Muscle of leg (tissue), 3 donors: ENCODE measurements at regions not wholly inside any gene's neighbourhood (a gene's known extent, or its start where the extent isn't known, plus 50 kb on each side); places are given as distances from the start of the nearest gene placed in this dataset.
"Not testable (repeated sequence)": the region's sequence is repeated elsewhere in the genome, so short reads cannot be mapped to it uniquely, and the experiment has no call there.

ENCODE experiments used
- DNase-seq: peaks from one replicate; pipeline ENCODE4 v3.0.0; 2013
- H3K27ac ChIP-seq: one replicate; pipeline ENCODE4 v1.5.1; 2013; ENCODE audit warnings: mild to moderate bottlenecking, low read length, control low read depth
- H3K27me3 ChIP-seq: one replicate; pipeline ENCODE4 v1.6.1; 2013; ENCODE audit warnings: low read length; ENCODE audit not compliant: control insufficient read depth, insufficient read depth
- H3K36me3 ChIP-seq: one replicate; pipeline ENCODE4 v1.6.1; 2013; ENCODE audit warnings: low read length; ENCODE audit not compliant: control insufficient read depth, insufficient read depth
- H3K4me1 ChIP-seq: one replicate; pipeline ENCODE4 v1.6.1; 2013; ENCODE audit warnings: low read length; ENCODE audit not compliant: control insufficient read depth, insufficient read depth
- H3K4me3 ChIP-seq: one replicate; pipeline ENCODE4 v1.5.1; 2013; ENCODE audit warnings: low read length, control low read depth
- H3K9me3 ChIP-seq: replicated peaks from 2 replicates; pipeline ENCODE4 v1.6.1; 2013; ENCODE audit warnings: low read depth, low read length; ENCODE audit not compliant: control insufficient read depth
- WGBS: methylation state at CpG from one replicate; pipeline ENCODE4 v1.1.5; 2013; ENCODE audit warnings: missing lambda C conversion rate; ENCODE audit not compliant: insufficient coverage; 5-methylcytosine and 5-hydroxymethylcytosine counted together

DNA sequence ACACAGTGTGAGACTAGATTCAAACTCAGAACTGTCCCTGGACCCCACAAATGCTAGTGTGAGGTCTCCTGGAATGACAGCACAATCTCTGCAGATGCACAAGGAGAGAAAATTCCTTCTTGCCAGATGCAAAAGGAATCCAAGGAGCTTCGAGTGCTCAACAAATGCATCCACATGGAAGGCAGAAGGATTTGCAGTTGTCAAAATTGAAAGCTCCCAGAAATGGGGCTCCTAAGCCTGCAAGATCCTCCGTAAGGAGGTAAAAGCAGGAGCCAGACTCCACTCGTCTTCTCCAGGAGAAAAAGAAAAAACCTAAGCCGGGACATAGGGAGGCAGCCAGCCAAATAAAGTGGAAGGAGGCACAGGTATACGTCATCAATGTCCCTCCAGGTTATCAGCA lies 355.0 kb upstream of the KLHL29 start:
- H3K27me3 ChIP-seq: no peaks in the 10 kb centered on the region
- no peaks in the 10 kb centered on the region for H3K36me3 ChIP-seq
- H3K4me3 ChIP-seq: no peak overlapping the region
- WGBS: 46% methylated on average over 1 of the region's 5 CpGs
- H3K4me1 ChIP-seq: no peaks in the 10 kb centered on the region
- H3K9me3 ChIP-seq: no peaks in the 10 kb centered on the region
- H3K27ac ChIP-seq: no peak overlapping the region
- DNase-seq: no peak

DNA sequence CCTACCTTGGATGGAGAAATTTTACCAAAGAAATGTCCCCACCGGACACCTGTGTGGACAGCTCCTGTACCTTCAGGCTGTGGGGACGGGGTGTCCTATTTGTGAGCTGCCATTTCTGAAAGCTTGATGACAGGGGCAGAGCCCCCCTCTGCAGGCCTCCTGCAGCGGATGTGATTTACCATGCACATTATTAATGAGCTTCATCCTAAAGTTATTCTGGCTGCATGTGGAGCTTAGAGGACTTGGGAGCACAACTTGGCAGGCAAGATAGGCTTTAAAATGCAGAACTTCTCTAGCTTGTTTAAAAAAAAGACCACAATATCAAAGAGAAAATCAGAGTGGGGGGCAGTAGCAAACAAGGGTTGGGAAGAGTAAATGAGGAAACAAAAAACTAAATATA lies 350.0 kb upstream of the KLHL29 start:
- H3K4me1 ChIP-seq: peaks cover 19% of the 10 kb centered on the region
- peak; percentile 24 for DNase-seq
- no peaks in the 10 kb centered on the region for H3K27me3 ChIP-seq
- no peaks in the 10 kb centered on the region for H3K9me3 ChIP-seq
- H3K4me3 ChIP-seq: no peak overlapping the region
- WGBS: no CpG with 5 or more reads among the region's 3 CpGs
- H3K36me3 ChIP-seq: no peaks in the 10 kb centered on the region
- H3K27ac ChIP-seq: no peak overlapping the region

DNA sequence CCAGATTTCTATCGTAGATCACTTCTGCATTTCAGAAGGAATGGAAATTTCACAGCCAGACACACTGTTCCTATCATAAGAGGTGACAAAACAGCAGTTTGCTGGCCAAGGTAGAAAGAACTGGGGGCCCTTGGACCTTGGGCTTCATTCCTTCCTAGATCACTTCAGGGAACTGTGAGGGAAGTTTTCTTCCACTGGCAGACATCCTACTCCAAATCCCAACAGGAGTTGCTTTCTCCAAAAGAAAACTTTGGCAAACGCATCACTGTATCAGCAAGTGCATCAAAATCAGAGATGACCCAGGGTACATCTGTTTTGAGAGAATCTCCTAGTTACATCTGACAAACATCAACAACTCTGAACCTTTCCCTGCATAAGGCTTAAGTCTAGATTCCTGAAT lies 348.4 kb upstream of the KLHL29 start:
- 63% methylated on average over 1 of the region's 2 CpGs for WGBS
- Histone ChIP-seq H3K36me3 (no peaks in the 10 kb centered on the region), H3K9me3 (no peaks in the 10 kb centered on the region), H3K27me3 (no peaks in the 10 kb centered on the region), H3K4me1 (peaks cover 26% of the 10 kb centered on the region), H3K27ac (peak overlapping the region; percentile 36), H3K4me3 (no peak overlapping the region)
- DNase-seq: peak; percentile 95

DNA sequence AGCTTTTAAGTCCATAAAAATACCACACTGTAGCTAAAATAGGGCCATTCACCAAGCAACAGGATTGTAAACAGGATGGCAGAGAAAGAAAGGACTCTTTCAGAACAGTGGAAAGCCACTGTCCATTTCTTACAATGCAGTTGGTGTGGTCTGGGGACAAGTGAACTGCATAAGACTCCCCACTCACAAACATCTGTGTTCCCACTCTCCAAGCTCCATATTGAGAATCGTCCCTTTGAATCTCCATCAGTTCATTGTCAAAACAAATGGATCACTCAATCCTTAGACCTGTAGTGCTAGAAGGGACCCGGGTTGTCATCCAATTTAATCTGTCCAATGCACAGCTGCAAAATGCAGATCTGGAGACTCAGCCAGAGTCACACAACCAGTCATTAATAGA lies 347.4 kb upstream of the KLHL29 start:
- Histone ChIP-seq H3K27me3 (no peaks in the 10 kb centered on the region), H3K27ac (peak overlapping the region; percentile 36), H3K4me3 (no peak overlapping the region), H3K9me3 (no peaks in the 10 kb centered on the region), H3K4me1 (peaks cover 32% of the 10 kb centered on the region), H3K36me3 (no peaks in the 10 kb centered on the region)
- 58% methylated on average over 2 of the region's 2 CpGs for WGBS
- peak; percentile 53 for DNase-seq

DNA sequence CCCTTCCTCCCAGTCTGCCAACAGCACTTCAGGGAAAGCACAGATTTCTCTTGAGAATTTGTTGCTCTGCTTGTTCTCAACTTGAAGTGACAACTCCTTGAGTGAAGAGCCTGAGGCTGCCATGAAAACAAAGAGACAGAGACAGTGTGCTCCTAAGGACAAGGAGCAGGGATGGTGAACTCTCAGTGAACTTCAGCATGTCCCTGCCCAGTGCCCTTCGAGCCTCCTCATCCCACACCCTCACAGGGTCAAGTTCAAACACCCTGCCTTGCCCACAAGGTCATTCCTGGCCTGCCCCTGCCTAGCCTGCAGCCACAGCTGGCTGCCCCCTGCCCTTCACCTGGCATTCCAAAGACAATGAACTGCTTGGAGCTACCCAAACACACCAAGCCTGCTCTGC lies 343.5 kb upstream of the KLHL29 start:
- Histone ChIP-seq H3K27me3 (no peaks in the 10 kb centered on the region), H3K9me3 (no peaks in the 10 kb centered on the region), H3K4me3 (no peak overlapping the region), H3K4me1 (peaks cover 34% of the 10 kb centered on the region), H3K27ac (peak overlapping the region; percentile 86), H3K36me3 (no peaks in the 10 kb centered on the region)
- 30% methylated on average over 1 of the region's 1 CpG for WGBS
- DNase-seq: no peak

DNA sequence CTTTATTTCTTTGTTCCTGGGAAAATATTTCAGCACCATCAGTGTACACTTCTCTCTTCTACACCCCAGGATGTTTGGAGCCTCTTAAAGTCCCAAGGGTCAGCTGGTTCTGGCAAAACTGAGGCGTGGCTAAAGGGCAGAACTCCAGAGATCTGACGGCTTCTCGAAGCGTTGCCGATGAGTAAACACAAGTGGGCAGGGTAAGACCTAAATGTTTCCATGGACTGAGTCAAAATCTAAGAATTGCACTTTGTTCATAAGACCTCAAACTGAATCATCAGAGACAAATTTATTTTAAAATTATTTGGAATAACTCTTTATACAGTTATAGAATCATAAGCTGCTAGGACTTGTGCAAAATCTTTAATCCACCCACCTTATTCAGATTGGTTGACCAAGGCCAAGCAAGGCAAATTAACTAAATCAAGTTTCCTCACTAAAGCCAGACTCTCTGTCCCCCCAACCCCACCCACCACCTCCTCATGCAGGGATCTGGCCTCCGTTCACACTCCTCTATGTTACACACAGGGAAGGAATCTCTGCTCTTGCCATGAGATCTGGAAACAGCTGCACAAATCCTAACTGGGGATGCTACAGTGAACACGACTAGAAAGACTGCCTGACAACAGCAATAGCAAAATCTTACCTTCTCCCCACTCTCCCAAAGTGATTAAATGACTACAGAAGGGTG lies 342.6 kb upstream of the KLHL29 start:
- H3K27me3 ChIP-seq: no peaks in the 10 kb centered on the region
- peaks cover 28% of the 10 kb centered on the region for H3K4me1 ChIP-seq
- no peaks in the 10 kb centered on the region for H3K9me3 ChIP-seq
- no peaks in the 10 kb centered on the region for H3K36me3 ChIP-seq
- peak overlapping the region; percentile 86 for H3K27ac ChIP-seq
- DNase-seq: peak; percentile 96
- H3K4me3 ChIP-seq: no peak overlapping the region
- 10% methylated on average over 1 of the region's 7 CpGs for WGBS

DNA sequence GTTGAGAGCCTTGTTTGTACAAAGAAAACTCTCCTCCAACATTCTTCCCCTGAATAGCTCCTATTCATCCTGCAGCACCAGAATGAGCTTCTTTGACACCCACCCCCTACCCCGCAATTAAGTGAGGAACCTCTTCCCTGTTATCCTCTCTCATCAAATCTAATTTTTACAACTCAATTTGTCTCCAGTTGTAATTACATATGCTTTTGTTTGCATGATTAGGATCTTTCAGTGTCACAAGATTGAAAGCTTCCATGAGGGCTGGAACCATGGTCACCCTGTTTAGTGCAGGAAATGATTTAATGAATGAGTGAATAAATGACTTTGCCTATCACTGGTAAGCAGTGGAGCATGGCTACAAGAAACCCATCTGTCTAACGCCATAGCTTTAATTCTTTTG lies 334.6 kb upstream of the KLHL29 start:
- no CpG with 5 or more reads among the region's 2 CpGs for WGBS

DNA sequence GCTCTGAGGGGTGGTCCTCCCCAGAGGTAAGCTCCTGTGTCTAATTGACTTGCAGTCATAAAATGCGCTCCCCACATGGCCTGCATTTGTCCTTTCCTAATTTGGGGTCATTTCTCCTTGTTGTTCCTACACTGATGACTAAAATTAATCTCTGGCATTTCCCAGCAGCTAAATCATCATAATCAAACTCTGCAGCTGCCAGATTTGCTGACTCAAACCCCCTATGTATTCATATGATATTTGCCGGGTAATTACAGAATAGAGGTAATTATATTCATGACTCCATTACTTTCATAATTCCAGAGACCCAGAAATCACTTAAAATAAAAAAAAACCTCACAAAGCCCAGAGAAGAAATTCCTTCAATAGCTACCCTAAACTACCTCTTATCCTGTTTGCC lies 331.4 kb upstream of the KLHL29 start:
- no peak for DNase-seq
- peaks cover 5% of the 10 kb centered on the region for H3K4me1 ChIP-seq
- WGBS: 20% methylated on average over 1 of the region's 2 CpGs
- no peak overlapping the region for H3K4me3 ChIP-seq
- H3K27me3 ChIP-seq: no peaks in the 10 kb centered on the region
- no peaks in the 10 kb centered on the region for H3K9me3 ChIP-seq
- no peaks in the 10 kb centered on the region for H3K36me3 ChIP-seq
- no peak overlapping the region for H3K27ac ChIP-seq

More for the DNA sequence above, 334.6 kb upstream of the KLHL29 start:
- Histone ChIP-seq H3K4me3 (no peak overlapping the region), H3K4me1 (peaks cover 5% of the 10 kb centered on the region), H3K9me3 (no peaks in the 10 kb centered on the region), H3K27me3 (no peaks in the 10 kb centered on the region), H3K36me3 (no peaks in the 10 kb centered on the region), H3K27ac (no peak overlapping the region)
- DNase-seq: no peak

DNA sequence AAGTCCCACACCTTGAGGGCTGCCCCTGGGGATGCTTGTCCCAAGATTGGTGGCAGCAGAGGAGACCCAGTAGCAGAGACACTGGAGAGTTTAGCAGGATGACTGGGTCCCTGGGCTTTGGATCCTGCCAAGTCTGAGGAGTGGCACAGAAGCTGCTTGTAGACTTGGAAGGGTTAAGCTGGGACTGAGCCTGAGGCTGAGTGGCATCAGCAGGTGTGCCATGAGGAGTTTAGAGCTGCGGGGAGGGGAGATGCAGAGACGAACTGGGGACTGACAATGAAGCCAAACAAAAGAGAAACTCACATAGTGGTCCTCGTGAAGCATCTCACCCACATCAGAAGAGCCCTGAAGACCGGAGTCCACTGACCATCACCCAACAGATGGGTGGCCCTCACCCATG lies 329.7 kb upstream of the KLHL29 start:
- 70% methylated on average over 3 of the region's 4 CpGs for WGBS
- DNase-seq: peak; percentile 74
- H3K36me3 ChIP-seq: no peaks in the 10 kb centered on the region

DNA sequence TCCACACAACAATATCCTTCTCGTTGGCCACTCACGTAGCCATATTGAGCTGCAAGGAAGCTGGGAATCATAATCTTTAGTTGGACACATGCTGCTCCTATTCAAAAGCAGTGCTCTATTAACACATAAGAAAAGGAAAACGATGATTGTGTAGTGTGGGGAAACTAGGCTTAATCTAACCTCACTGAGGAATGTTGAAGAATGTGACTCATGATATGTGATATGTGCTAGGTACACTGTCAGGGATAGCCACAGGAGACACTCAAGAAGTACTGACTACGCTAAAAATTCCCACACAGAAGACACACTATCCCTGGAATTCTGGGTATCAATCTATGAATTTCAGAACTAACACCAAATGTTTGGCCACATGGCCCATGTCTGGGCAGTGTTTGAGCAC lies 328.1 kb upstream of the KLHL29 start:
- not testable (repeated sequence) for DNase-seq, H3K4me3 ChIP-seq, H3K9me3 ChIP-seq, H3K4me1 ChIP-seq, H3K27me3 ChIP-seq, H3K36me3 ChIP-seq, H3K27ac ChIP-seq
- no CpG with 5 or more reads among the region's 4 CpGs for WGBS

More for the DNA sequence above, 329.7 kb upstream of the KLHL29 start:
- H3K27ac ChIP-seq: no peak overlapping the region
- no peaks in the 10 kb centered on the region for H3K27me3 ChIP-seq
- no peak overlapping the region for H3K4me3 ChIP-seq
- H3K9me3 ChIP-seq: no peaks in the 10 kb centered on the region
- H3K4me1 ChIP-seq: peaks cover 5% of the 10 kb centered on the region

DNA sequence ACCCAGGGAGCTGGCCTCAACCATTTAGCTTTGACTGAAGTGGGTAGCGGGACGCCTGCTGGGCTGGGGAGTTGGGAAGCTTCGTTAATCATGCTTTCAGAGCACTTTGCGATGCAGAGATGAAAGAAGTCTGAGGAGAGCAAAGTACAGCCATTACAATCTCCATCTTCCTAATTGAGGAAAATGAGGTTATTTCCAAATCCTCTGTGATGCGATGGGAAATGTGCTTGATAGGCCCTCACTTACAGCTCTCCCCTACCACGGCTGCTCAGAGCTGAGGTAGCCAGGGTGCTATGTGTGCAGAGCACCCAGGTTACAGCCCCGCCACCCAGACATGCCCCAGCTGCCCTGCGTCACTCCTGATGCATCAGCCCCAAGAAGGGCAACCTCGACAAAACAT lies 326.5 kb upstream of the KLHL29 start:
- WGBS: 82% methylated on average over 3 of the region's 9 CpGs
- no peak overlapping the region for H3K27ac ChIP-seq

More for the DNA sequence above, 326.5 kb upstream of the KLHL29 start:
- no peak for DNase-seq
- H3K4me3 ChIP-seq: no peak overlapping the region
- no peaks in the 10 kb centered on the region for H3K9me3 ChIP-seq
- H3K4me1 ChIP-seq: peaks cover 5% of the 10 kb centered on the region
- no peaks in the 10 kb centered on the region for H3K36me3 ChIP-seq
- no peaks in the 10 kb centered on the region for H3K27me3 ChIP-seq
